ENCODE measurements at regions not wholly inside any gene's neighbourhood (a gene's known extent, or its start where the extent isn't known, plus 50 kb on each side); places are given as distances from the start of the nearest gene placed in this dataset.
"Not testable (repeated sequence)": the region's sequence is repeated elsewhere in the genome, so short reads cannot be mapped to it uniquely, and the experiment has no call there.

GRCh38 chr16:10272250-10272854 is 90.1 kb upstream of the GRIN2A start:
- DNase-seq (ENCODE audit: low read depth in 2 of 2), result not testable (repeated sequence)

GRCh38 chr16:10275214-10275996 is 93.2 kb upstream of the GRIN2A start:
- DNase-seq (ENCODE audit: low read depth in 2 of 2), result not testable (repeated sequence)

GRCh38 chr16:10277597-10277996 is 95.4 kb upstream of the GRIN2A start:
- no peak for DNase-seq (ENCODE audit: low read depth in 2 of 2)

- no peak for DNase-seq (ENCODE audit: low read depth in 2 of 2)
These were observed 98.3 kb upstream of the GRIN2A start for GRCh38 chr16:10280262-10281170.

- no peak for DNase-seq (ENCODE audit: low read depth in 2 of 2)
These were observed 100.1 kb upstream of the GRIN2A start for GRCh38 chr16:10282367-10282766.

GRCh38 chr16:10283246-10283645 is 101.0 kb upstream of the GRIN2A start:
- DNase-seq (ENCODE audit: low read depth in 2 of 2), result not testable (repeated sequence)

GRCh38 chr16:10290467-10291105 is 95.3 kb upstream of the ATF7IP2 start:
- not testable (repeated sequence) for DNase-seq (ENCODE audit: low read depth in 2 of 2)

GRCh38 chr16:10292197-10292596 is 93.7 kb upstream of the ATF7IP2 start:
- DNase-seq (ENCODE audit: low read depth in 2 of 2), result not testable (repeated sequence)

- DNase-seq (ENCODE audit: low read depth in 2 of 2), result not testable (repeated sequence)
These were observed 92.9 kb upstream of the ATF7IP2 start for GRCh38 chr16:10292976-10293375.

- not testable (repeated sequence) for DNase-seq (ENCODE audit: low read depth in 2 of 2)
These were observed 91.7 kb upstream of the ATF7IP2 start for GRCh38 chr16:10294153-10294552.

- no peak for DNase-seq (ENCODE audit: low read depth in 2 of 2)
These were observed 88.9 kb upstream of the ATF7IP2 start for GRCh38 chr16:10296956-10297340.

GRCh38 chr16:10297341-10298006 is 88.4 kb upstream of the ATF7IP2 start:
- no peak for DNase-seq (ENCODE audit: low read depth in 2 of 2)

- no peak for DNase-seq (ENCODE audit: low read depth in 2 of 2)
These were observed 85.0 kb upstream of the ATF7IP2 start for GRCh38 chr16:10300905-10301304.

GRCh38 chr16:10301547-10301946 is 84.3 kb upstream of the ATF7IP2 start:
- DNase-seq (ENCODE audit: low read depth in 2 of 2), result not testable (repeated sequence)

GRCh38 chr16:10305912-10306311 is 79.9 kb upstream of the ATF7IP2 start:
- no peak for DNase-seq (ENCODE audit: low read depth in 2 of 2)

- no peak for DNase-seq (ENCODE audit: low read depth in 2 of 2)
These were observed 77.3 kb upstream of the ATF7IP2 start for GRCh38 chr16:10308305-10309193.

- DNase-seq (ENCODE audit: low read depth in 2 of 2), result no peak
These were observed 76.5 kb upstream of the ATF7IP2 start for GRCh38 chr16:10309271-10309932.

GRCh38 chr16:10312008-10312407 is 73.9 kb upstream of the ATF7IP2 start:
- DNase-seq (ENCODE audit: low read depth in 2 of 2), result no peak
